PC-3 (cell line): ENCODE measurements at regions not wholly inside any gene's neighbourhood (a gene's known extent, or its start where the extent isn't known, plus 50 kb on each side); places are given as distances from the start of the nearest gene placed in this dataset.

Source experiments
- ATAC-seq: fragments of 200-7000 bp; cut with Tn5 transposase; 2 replicates; pipeline ENCODE4 v1.9.1; 2020; ENCODE audit warnings: mild to moderate bottlenecking, moderate library complexity
- BruUV-seq: library from RNA; stranded (reverse); fragments of 400-500 nt; replicated peaks from 2 replicates; lab custom pipeline; 2021; lab: Mats Ljungman, UMichigan
- CTCF ChIA-PET: fragments of 300-600 bp; sonication (Branson Sonifier 250); formaldehyde crosslinking; loops from one replicate; lab custom pipeline; 2022; ENCODE audit warnings: antibody characterized with exemption; lab: Charles Lee
- POLR2A ChIA-PET: fragments of 300-600 bp; sonication (Branson Sonifier 250); formaldehyde crosslinking; loops from one replicate; lab custom pipeline; 2022; ENCODE audit warnings: antibody characterized with exemption; ENCODE audit not compliant: unreplicated experiment; lab: Charles Lee
- DNase-seq: peaks from one replicate; pipeline ENCODE4 v3.0.0-alpha.2; 2015
- H2AFZ ChIP-seq: fragments of 300-600 bp; sonication (generic); 2 replicates; pipeline ENCODE4 v1.6.0; 2016; ENCODE audit warnings: antibody characterized with exemption, low read length
- H3F3A ChIP-seq: fragments of 300-600 bp; sonication (generic); one replicate; pipeline ENCODE4 v1.6.0; 2017; ENCODE audit warnings: antibody characterized with exemption, low read length, control low read depth, mild to moderate bottlenecking; ENCODE audit not compliant: unreplicated experiment
- H3K27ac ChIP-seq: fragments of 300-600 bp; sonication (generic); 2 replicates; pipeline ENCODE4 v1.5.1; 2016; ENCODE audit warnings: mild to moderate bottlenecking, low read length
- H3K27me3 ChIP-seq: fragments of 300-600 bp; sonication (generic); 2 replicates; pipeline ENCODE4 v1.6.1; 2016; ENCODE audit warnings: low read length, mixed read lengths
- H3K36me3 ChIP-seq: fragments of 300-600 bp; sonication (generic); 2 replicates; pipeline ENCODE4 v1.6.1; 2016; ENCODE audit warnings: low read depth, mixed run types, low read length, mixed read lengths
- H3K4me1 ChIP-seq: fragments of 300-600 bp; sonication (generic); 2 replicates; pipeline ENCODE4 v1.5.1; 2016; ENCODE audit warnings: low read length; ENCODE audit not compliant: insufficient read depth
- H3K4me2 ChIP-seq: fragments of 300-600 bp; sonication (generic); 2 replicates; pipeline ENCODE4 v1.6.0; 2016; ENCODE audit warnings: low read length
- H3K4me3 ChIP-seq: fragments of 300-600 bp; sonication (generic); 2 replicates; pipeline ENCODE4 v1.5.1; 2016; ENCODE audit warnings: mild to moderate bottlenecking, low read length, mixed read lengths
- H3K79me2 ChIP-seq: fragments of 300-600 bp; sonication (generic); 2 replicates; pipeline ENCODE4 v1.6.1; 2017; ENCODE audit warnings: low read length, mixed read lengths
- H3K9ac ChIP-seq: fragments of 300-600 bp; sonication (generic); 2 replicates; pipeline ENCODE4 v1.6.0; 2016; ENCODE audit warnings: mild to moderate bottlenecking, low read length
- H3K9me2 ChIP-seq: fragments of 300-600 bp; sonication (generic); replicated peaks from 2 replicates; pipeline ENCODE4 v1.6.1; 2016; ENCODE audit warnings: mixed run types, low read length, mixed read lengths
- H3K9me3 ChIP-seq: fragments of 300-600 bp; sonication (generic); 2 replicates; pipeline ENCODE4 v1.6.1; 2016; ENCODE audit warnings: low read length, mixed read lengths
- H4K20me1 ChIP-seq: fragments of 300-600 bp; sonication (generic); 2 replicates; pipeline ENCODE4 v1.6.1; 2016; ENCODE audit warnings: low read length, mixed read lengths
- CTCF ChIP-seq: fragments of 300-600 bp; sonication (generic); conservative IDR thresholded peaks from 2 replicates; pipeline ENCODE4 v1.5.1; 2017; ENCODE audit warnings: antibody characterized with exemption, low read depth, mild to moderate bottlenecking, low read length
- EZH2 ChIP-seq: fragments of 300-600 bp; sonication (generic); IDR thresholded peaks from one replicate; pipeline ENCODE4 v1.6.1; 2017; ENCODE audit warnings: antibody characterized with exemption, mild to moderate bottlenecking, low read length; ENCODE audit not compliant: unreplicated experiment
- EZH2phosphoT487 ChIP-seq: fragments of 300-600 bp; sonication (generic); IDR thresholded peaks from 2 replicates; pipeline ENCODE4 v1.6.1; 2018; ENCODE audit warnings: mild to moderate bottlenecking, antibody characterized with exemption, low read length, borderline replicate concordance
- intact Hi-C: fragments of 100-400 bp; cut with micrococcal nuclease; formaldehyde crosslinking; loops from 2 replicates; pipeline ENCODE4 v1.9.0; 2023

- intact Hi-C loops = no loop called here
- H3K9ac ChIP-seq = no peak overlapping the region
These were observed 314.8 kb upstream of the SALL3 start for GRCh38 chr18:78664848-78665247.

GRCh38 chr18:78665644-78666043 is 314.0 kb upstream of the SALL3 start:
- Histone ChIP-seq H3K36me3 (no peaks in the 10 kb centered on the region), H3K79me2 (no peaks in the 10 kb centered on the region), H2AFZ (no peak overlapping the region), H3K4me1 (no peaks in the 10 kb centered on the region), H3K9ac (no peak overlapping the region), H4K20me1 (no peaks in the 10 kb centered on the region), H3K27ac (no peak overlapping the region), H3K9me3 (no peaks in the 10 kb centered on the region), H3K27me3 (peaks cover 18% of the 10 kb centered on the region), H3F3A (no peaks in the 10 kb centered on the region), H3K4me2 (no peak overlapping the region), H3K9me2 (no peaks in the 10 kb centered on the region), H3K4me3 (no peak overlapping the region)
- no TSS peak for BruUV-seq
- no peak for TF ChIP-seq CTCF
- TF ChIP-seq EZH2phosphoT487 = no peak
- no peak for TF ChIP-seq EZH2
- ChIA-PET POLR2A (no interaction called here), CTCF (no interaction called here)
- intact Hi-C loops = no loop called here
- no peak for DNase-seq
- no peak for ATAC-seq

More at GRCh38 chr18:78664848-78665247, 314.8 kb upstream of the SALL3 start:
- Histone ChIP-seq H3K9me3 (no peaks in the 10 kb centered on the region), H2AFZ (no peak overlapping the region), H3K4me3 (no peak overlapping the region), H3K36me3 (no peaks in the 10 kb centered on the region), H3K27ac (no peak overlapping the region), H3K4me1 (no peaks in the 10 kb centered on the region), H3K9me2 (no peaks in the 10 kb centered on the region), H3K4me2 (no peak overlapping the region), H3K79me2 (no peaks in the 10 kb centered on the region), H3K27me3 (peaks cover 18% of the 10 kb centered on the region), H4K20me1 (no peaks in the 10 kb centered on the region), H3F3A (no peaks in the 10 kb centered on the region)
- ATAC-seq = no peak
- DNase-seq = no peak
- no TSS peak for BruUV-seq
- TF ChIP-seq CTCF (no peak), EZH2phosphoT487 (no peak), EZH2 (no peak)
- CTCF ChIA-PET = no interaction called here
- POLR2A ChIA-PET = no interaction called here

GRCh38 chr18:78666666-78667335 is 312.8 kb upstream of the SALL3 start:
- Histone ChIP-seq H3K4me1 (no peaks in the 10 kb centered on the region), H3F3A (no peaks in the 10 kb centered on the region), H3K27ac (no peak overlapping the region), H3K4me3 (no peak overlapping the region), H3K9me2 (no peaks in the 10 kb centered on the region), H3K27me3 (peaks cover 23% of the 10 kb centered on the region), H3K36me3 (no peaks in the 10 kb centered on the region), H3K9me3 (no peaks in the 10 kb centered on the region), H3K79me2 (no peaks in the 10 kb centered on the region), H4K20me1 (no peaks in the 10 kb centered on the region), H3K4me2 (no peak overlapping the region), H3K9ac (no peak overlapping the region), H2AFZ (no peak overlapping the region)
- TF ChIP-seq EZH2phosphoT487 = no peak
- no peak for TF ChIP-seq CTCF
- no peak for TF ChIP-seq EZH2
- BruUV-seq = no TSS peak
- ATAC-seq = no peak
- ChIA-PET CTCF (no interaction called here), POLR2A (no interaction called here)
- DNase-seq = no peak
- intact Hi-C loops = no loop called here
